C4-2B (cell line): ENCODE measurements at regions not wholly inside any gene's neighbourhood (a gene's known extent, or its start where the extent isn't known, plus 50 kb on each side); places are given as distances from the start of the nearest gene placed in this dataset.

Experiments
- CTCF ChIP-seq: fragments of 450-650 bp; conservative IDR thresholded peaks from 2 replicates; pipeline ENCODE4 v1.5.1; 2017; ENCODE audit warnings: mild to moderate bottlenecking
- ZFX ChIP-seq: fragments of 450-650 bp; IDR thresholded peaks from 2 replicates; pipeline ENCODE4 v1.6.1; 2017

GRCh38 chr11:29012507-29012906, 904.3 kb downstream of the METTL15 start:
- TF ChIP-seq CTCF (no peak), ZFX (no peak)
